ENCODE measurements at regions not wholly inside any gene's neighbourhood (a gene's known extent, or its start where the extent isn't known, plus 50 kb on each side); places are given as distances from the start of the nearest gene placed in this dataset.

GRCh38 chr3:162774613-162775100, 1278.0 kb downstream of the OTOL1 start:
- CTCF ChIA-PET, result no interaction called here
- Mint-ChIP-seq H3K9me3 (peaks cover 1% of the 10 kb centered on the region), H3K27ac (no peak overlapping the region), H3K27me3 (ENCODE audit: low read depth) (no peaks in the 10 kb centered on the region), H3K4me3 (no peak overlapping the region), H3K4me1 (ENCODE audit: low read depth) (no peaks in the 10 kb centered on the region), H3K36me3 (ENCODE audit: low read depth) (no peaks in the 10 kb centered on the region)
- no peak for DNase-seq
- intact Hi-C loops (cut with micrococcal nuclease), result no loop called here

DNA sequence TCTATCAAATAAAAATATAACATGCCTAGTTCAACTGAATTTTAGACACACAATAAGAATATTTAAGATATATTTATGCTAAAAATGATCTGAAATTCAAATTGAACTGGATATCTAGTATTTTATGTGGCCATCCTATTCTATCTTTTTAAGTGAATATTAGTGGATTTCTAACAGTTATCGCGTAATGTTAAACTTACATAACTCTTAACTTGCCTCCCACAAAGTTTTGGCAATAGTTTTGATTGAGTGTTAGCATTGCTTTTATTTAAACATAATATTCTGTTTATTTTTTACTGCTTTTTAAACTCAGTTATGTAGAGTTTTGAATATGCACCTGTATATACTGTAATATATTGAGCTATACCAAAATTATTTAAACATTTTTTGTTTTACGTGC, 1279.5 kb downstream of the OTOL1 start:
- no peaks in the 10 kb centered on the region for H3K36me3 Mint-ChIP-seq (ENCODE audit: low read depth)
- no peak overlapping the region for H3K4me3 Mint-ChIP-seq
- no peak overlapping the region for H3K27ac Mint-ChIP-seq
- CTCF ChIA-PET, result interaction anchor here (0.6 kb wide), 1 partner anchor 481 kb away, joined by 3 read pairs; no protein-coding TSS in a partner anchor
- H3K27me3 Mint-ChIP-seq (ENCODE audit: low read depth), result no peaks in the 10 kb centered on the region
- H3K4me1 Mint-ChIP-seq (ENCODE audit: low read depth), result no peaks in the 10 kb centered on the region
- no peak for DNase-seq
- peaks cover 5% of the 10 kb centered on the region for H3K9me3 Mint-ChIP-seq
- intact Hi-C loops (cut with micrococcal nuclease), result no loop called here

DNA sequence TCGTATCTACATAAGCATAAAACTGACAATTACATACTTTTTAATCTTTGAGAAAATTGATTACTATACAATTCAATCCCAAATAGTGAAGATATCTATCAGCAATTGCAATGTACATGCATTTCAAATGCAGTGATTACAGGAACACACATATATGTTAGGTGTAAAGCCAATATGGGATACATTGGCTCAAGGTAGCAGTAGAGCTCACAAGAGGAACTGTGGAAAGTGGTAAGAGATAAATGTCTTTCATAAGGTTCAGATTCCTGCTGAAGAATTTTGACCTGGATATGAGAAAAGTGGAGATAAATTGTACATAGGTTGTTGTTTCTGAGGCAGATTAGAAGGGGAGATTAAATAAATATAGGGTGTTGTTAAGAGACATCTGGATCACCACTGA, 1280.5 kb downstream of the OTOL1 start:
- H3K4me3 Mint-ChIP-seq, result no peak overlapping the region
- peaks cover 5% of the 10 kb centered on the region for H3K9me3 Mint-ChIP-seq
- CTCF ChIA-PET, result no interaction called here
- no peak for DNase-seq
- intact Hi-C loops (cut with micrococcal nuclease), result no loop called here
- no peak overlapping the region for H3K27ac Mint-ChIP-seq
- no peaks in the 10 kb centered on the region for H3K27me3 Mint-ChIP-seq (ENCODE audit: low read depth)
- H3K4me1 Mint-ChIP-seq (ENCODE audit: low read depth), result no peaks in the 10 kb centered on the region
- no peaks in the 10 kb centered on the region for H3K36me3 Mint-ChIP-seq (ENCODE audit: low read depth)

DNA sequence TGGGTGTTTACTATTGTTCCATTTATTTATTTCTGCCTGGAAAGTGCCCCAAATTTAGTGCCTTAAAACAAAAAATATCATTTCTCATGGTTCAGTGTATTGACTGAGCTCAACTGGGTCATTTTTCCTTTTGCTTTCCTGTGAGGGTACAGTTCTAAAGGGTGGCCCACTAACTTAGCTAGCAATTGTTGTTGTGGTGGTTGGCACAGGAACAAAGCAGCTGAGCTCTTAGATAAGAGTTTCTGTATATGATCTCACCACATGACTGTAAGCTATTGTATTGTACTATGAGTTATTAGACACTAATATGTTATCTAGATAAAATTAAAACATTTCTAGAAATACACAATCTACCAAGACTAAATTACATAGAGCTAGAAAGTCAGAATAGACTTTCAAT, 1283.7 kb downstream of the OTOL1 start:
- Mint-ChIP-seq H3K4me1 (ENCODE audit: low read depth) (no peaks in the 10 kb centered on the region), H3K4me3 (no peak overlapping the region), H3K36me3 (ENCODE audit: low read depth) (no peaks in the 10 kb centered on the region), H3K9me3 (peaks cover 3% of the 10 kb centered on the region), H3K27me3 (ENCODE audit: low read depth) (no peaks in the 10 kb centered on the region), H3K27ac (no peak overlapping the region)
- no peak for DNase-seq
- CTCF ChIA-PET, result no interaction called here
- intact Hi-C loops (cut with micrococcal nuclease), result no loop called here

GRCh38 chr3:162799910-162800309, 1303.3 kb downstream of the OTOL1 start:
- CTCF ChIA-PET, result no interaction called here
- H3K4me1 Mint-ChIP-seq (ENCODE audit: low read depth), result no peaks in the 10 kb centered on the region
- intact Hi-C loops (cut with micrococcal nuclease), result no loop called here

GRCh38 chr3:162802228-162802965, 1305.8 kb downstream of the OTOL1 start:
- intact Hi-C loops (cut with micrococcal nuclease), result no loop called here
- no peaks in the 10 kb centered on the region for H3K36me3 Mint-ChIP-seq (ENCODE audit: low read depth)
- H3K27ac Mint-ChIP-seq, result no peak overlapping the region
- no peaks in the 10 kb centered on the region for H3K9me3 Mint-ChIP-seq
- DNase-seq, result no peak
- H3K4me3 Mint-ChIP-seq, result no peak overlapping the region
- no peaks in the 10 kb centered on the region for H3K4me1 Mint-ChIP-seq (ENCODE audit: low read depth)
- CTCF ChIA-PET, result no interaction called here
- no peaks in the 10 kb centered on the region for H3K27me3 Mint-ChIP-seq (ENCODE audit: low read depth)

More at GRCh38 chr3:162799910-162800309, 1303.3 kb downstream of the OTOL1 start:
- H3K27ac Mint-ChIP-seq, result no peak overlapping the region
- H3K4me3 Mint-ChIP-seq, result no peak overlapping the region
- no peak for DNase-seq
- H3K9me3 Mint-ChIP-seq, result no peaks in the 10 kb centered on the region
- no peaks in the 10 kb centered on the region for H3K36me3 Mint-ChIP-seq (ENCODE audit: low read depth)
- H3K27me3 Mint-ChIP-seq (ENCODE audit: low read depth), result no peaks in the 10 kb centered on the region

DNA sequence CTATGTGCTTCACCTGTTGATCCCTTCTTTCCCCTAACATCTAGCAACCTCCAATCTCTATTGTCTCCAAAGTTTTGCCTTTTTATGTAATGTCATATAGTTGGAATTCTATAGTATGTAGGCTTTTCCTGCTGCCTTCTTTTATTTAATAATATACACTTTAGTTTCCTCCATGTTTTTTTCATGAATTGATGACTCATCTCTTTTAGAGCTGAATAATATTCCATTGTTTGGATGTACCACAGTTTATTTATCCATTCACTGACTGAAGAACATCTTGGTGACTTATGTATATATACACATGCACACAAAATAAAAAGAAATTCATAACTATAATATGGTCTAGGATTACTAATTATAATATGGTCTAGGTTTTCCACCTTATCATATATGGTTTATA, 1314.2 kb downstream of the OTOL1 start:
- Mint-ChIP-seq H3K27ac (no peak overlapping the region), H3K27me3 (ENCODE audit: low read depth) (no peaks in the 10 kb centered on the region), H3K36me3 (ENCODE audit: low read depth) (no peaks in the 10 kb centered on the region), H3K9me3 (no peaks in the 10 kb centered on the region), H3K4me3 (no peak overlapping the region), H3K4me1 (ENCODE audit: low read depth) (no peaks in the 10 kb centered on the region)
- intact Hi-C loops (cut with micrococcal nuclease), result no loop called here
- no peak for DNase-seq
- CTCF ChIA-PET, result no interaction called here

DNA sequence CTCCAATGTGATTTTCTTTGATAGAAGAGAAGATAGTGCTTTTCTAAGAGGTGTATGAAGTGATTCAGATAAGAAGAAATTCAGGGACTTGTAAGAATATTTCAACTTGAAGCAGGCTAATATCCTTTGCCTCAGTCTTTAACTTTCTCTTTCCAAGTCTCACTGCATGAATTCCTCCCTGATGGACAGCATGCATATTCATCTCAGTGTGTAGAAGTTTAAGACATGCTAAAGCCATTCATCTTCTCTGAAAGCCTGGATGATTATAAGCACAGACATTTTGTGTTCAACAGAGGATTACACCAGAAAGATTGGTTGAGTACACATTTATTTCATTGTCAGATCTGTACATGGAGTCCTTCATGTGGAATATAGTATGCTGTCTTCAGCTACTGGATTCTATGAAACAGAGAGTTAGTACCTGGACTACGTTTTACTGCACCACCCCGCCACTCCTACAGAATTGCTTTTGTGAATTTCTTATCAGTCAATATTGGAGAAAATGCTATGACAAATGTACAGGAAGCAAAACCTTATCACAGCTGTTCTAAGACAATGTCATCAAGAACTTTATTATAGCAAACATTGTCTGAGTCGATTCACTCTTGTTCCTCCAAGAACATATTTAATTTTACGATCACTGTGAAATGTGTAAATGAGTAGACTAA, 1346.1 kb downstream of the OTOL1 start:
- intact Hi-C loops (cut with micrococcal nuclease), result no loop called here

GRCh38 chr3:162845918-162846317, 1349.3 kb downstream of the OTOL1 start:
- no peaks in the 10 kb centered on the region for H3K36me3 Mint-ChIP-seq (ENCODE audit: low read depth)
- no peak for DNase-seq
- H3K4me1 Mint-ChIP-seq (ENCODE audit: low read depth), result no peaks in the 10 kb centered on the region
- intact Hi-C loops (cut with micrococcal nuclease), result no loop called here
- H3K27ac Mint-ChIP-seq, result no peak overlapping the region
- H3K4me3 Mint-ChIP-seq, result no peak overlapping the region
- no peaks in the 10 kb centered on the region for H3K9me3 Mint-ChIP-seq
- CTCF ChIA-PET, result no interaction called here
- no peaks in the 10 kb centered on the region for H3K27me3 Mint-ChIP-seq (ENCODE audit: low read depth)

More for the DNA sequence above, 1346.1 kb downstream of the OTOL1 start:
- Mint-ChIP-seq H3K4me1 (ENCODE audit: low read depth) (no peaks in the 10 kb centered on the region), H3K4me3 (no peak overlapping the region), H3K27ac (no peak overlapping the region), H3K36me3 (ENCODE audit: low read depth) (no peaks in the 10 kb centered on the region), H3K9me3 (no peaks in the 10 kb centered on the region), H3K27me3 (ENCODE audit: low read depth) (no peaks in the 10 kb centered on the region)
- no peak for DNase-seq
- CTCF ChIA-PET, result no interaction called here

GRCh38 chr3:162847511-162847910, 1350.9 kb downstream of the OTOL1 start:
- Mint-ChIP-seq H3K27ac (no peak overlapping the region), H3K4me1 (ENCODE audit: low read depth) (no peaks in the 10 kb centered on the region), H3K4me3 (no peak overlapping the region), H3K36me3 (ENCODE audit: low read depth) (no peaks in the 10 kb centered on the region), H3K27me3 (ENCODE audit: low read depth) (no peaks in the 10 kb centered on the region), H3K9me3 (no peaks in the 10 kb centered on the region)
- intact Hi-C loops (cut with micrococcal nuclease), result no loop called here
- DNase-seq, result no peak
- CTCF ChIA-PET, result no interaction called here

DNA sequence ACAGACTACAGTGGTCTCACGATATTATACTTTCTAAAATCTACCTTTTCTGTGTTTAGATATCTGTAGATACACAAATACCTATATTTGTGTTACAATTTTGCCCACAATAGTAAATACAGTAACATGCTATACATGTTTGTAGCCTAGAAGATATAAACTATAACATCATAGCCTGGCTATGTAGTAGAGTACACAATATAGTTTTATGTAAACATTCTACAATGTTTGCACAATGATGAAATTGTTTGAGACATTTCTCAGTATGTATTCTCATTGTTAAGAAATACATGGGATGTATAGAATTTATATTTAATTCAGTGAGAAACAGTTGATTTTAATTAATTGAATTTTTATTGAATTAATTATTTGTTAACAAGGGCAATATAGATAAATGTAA, 1367.0 kb downstream of the OTOL1 start:
- intact Hi-C loops (cut with micrococcal nuclease), result no loop called here
- DNase-seq, result no peak
- H3K4me3 Mint-ChIP-seq, result no peak overlapping the region
- H3K4me1 Mint-ChIP-seq (ENCODE audit: low read depth), result no peaks in the 10 kb centered on the region
- no peaks in the 10 kb centered on the region for H3K9me3 Mint-ChIP-seq
- H3K27me3 Mint-ChIP-seq (ENCODE audit: low read depth), result no peaks in the 10 kb centered on the region
- H3K27ac Mint-ChIP-seq, result no peak overlapping the region
- no peaks in the 10 kb centered on the region for H3K36me3 Mint-ChIP-seq (ENCODE audit: low read depth)
- CTCF ChIA-PET, result no interaction called here

- peaks cover 2% of the 10 kb centered on the region for H3K9me3 Mint-ChIP-seq
- no peaks in the 10 kb centered on the region for H3K36me3 Mint-ChIP-seq (ENCODE audit: low read depth)
- intact Hi-C loops (cut with micrococcal nuclease), result no loop called here
- CTCF ChIA-PET, result no interaction called here
- no peaks in the 10 kb centered on the region for H3K4me1 Mint-ChIP-seq (ENCODE audit: low read depth)
- no peak overlapping the region for H3K27ac Mint-ChIP-seq
- no peak overlapping the region for H3K4me3 Mint-ChIP-seq
- no peak for DNase-seq
- no peaks in the 10 kb centered on the region for H3K27me3 Mint-ChIP-seq (ENCODE audit: low read depth)
These were observed 1368.9 kb downstream of the OTOL1 start for GRCh38 chr3:162865466-162865865.

DNA sequence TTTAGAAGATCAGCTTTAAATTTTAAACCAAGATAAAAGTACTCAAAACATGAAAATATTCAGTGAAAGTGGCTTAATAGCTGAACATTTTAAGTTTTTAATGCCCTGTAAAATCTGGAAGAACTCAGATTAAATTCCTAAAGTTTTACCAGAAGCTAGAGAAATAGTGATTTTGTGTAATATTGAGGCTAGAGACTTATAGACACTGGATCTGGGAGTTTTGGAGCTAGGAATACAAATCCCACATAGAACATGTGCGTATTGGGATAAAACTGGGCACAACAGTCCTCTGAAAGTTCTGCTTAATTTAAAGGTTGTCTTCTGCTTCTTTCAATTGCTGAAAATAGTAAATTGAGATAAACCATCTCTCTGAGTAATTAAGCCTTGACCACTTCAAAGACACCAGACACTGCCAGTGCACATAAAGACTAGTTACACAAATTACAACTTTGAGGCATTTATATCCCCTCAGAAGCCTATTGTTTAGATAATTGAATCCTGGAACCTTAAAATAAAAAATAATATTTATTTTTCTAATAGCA, 1382.5 kb downstream of the OTOL1 start:
- H3K4me3 Mint-ChIP-seq, result no peak overlapping the region
- H3K27ac Mint-ChIP-seq, result no peak overlapping the region
- intact Hi-C loops (cut with micrococcal nuclease), result no loop called here
- CTCF ChIA-PET, result no interaction called here
- no peaks in the 10 kb centered on the region for H3K36me3 Mint-ChIP-seq (ENCODE audit: low read depth)
- no peaks in the 10 kb centered on the region for H3K4me1 Mint-ChIP-seq (ENCODE audit: low read depth)
- no peaks in the 10 kb centered on the region for H3K27me3 Mint-ChIP-seq (ENCODE audit: low read depth)
- H3K9me3 Mint-ChIP-seq, result peaks cover 2% of the 10 kb centered on the region
- no peak for DNase-seq
